HFFc6 (cell line): ENCODE measurements at regions not wholly inside any gene's neighbourhood (a gene's known extent, or its start where the extent isn't known, plus 50 kb on each side); places are given as distances from the start of the nearest gene placed in this dataset.

Source experiments
- DNase-seq: peaks from one replicate; pipeline ENCODE4 v3.0.0-alpha.2; 2018
- H3K27ac Mint-ChIP-seq: 2 replicates; pipeline ENCODE4 v1.8.0; 2020; ENCODE audit warnings: mild to moderate bottlenecking, mixed read lengths
- H3K27me3 Mint-ChIP-seq: 2 replicates; pipeline ENCODE4 v1.8.0; 2021; ENCODE audit warnings: mild to moderate bottlenecking, moderate library complexity, mixed read lengths; ENCODE audit not compliant: insufficient read depth
- H3K36me3 Mint-ChIP-seq: 2 replicates; pipeline ENCODE4 v1.8.0; 2021; ENCODE audit warnings: low read depth, mixed read lengths
- H3K4me1 Mint-ChIP-seq: 2 replicates; pipeline ENCODE4 v1.8.0; 2020; ENCODE audit warnings: low read depth, mixed read lengths
- H3K4me3 Mint-ChIP-seq: 2 replicates; pipeline ENCODE4 v1.8.0; 2020; ENCODE audit warnings: mild to moderate bottlenecking, moderate library complexity, mixed read lengths
- H3K9me3 Mint-ChIP-seq: 2 replicates; pipeline ENCODE4 v1.8.0; 2020; ENCODE audit warnings: mild to moderate bottlenecking, mixed read lengths
- TF ChIP-seq, protein P1 (sequence below): fragments of 200-600 bp; sonication (generic); IDR thresholded peaks from 2 replicates; pipeline ENCODE4 v1.5.0; 2021; ENCODE audit warnings: antibody characterized with exemption, mild to moderate bottlenecking

DNA sequence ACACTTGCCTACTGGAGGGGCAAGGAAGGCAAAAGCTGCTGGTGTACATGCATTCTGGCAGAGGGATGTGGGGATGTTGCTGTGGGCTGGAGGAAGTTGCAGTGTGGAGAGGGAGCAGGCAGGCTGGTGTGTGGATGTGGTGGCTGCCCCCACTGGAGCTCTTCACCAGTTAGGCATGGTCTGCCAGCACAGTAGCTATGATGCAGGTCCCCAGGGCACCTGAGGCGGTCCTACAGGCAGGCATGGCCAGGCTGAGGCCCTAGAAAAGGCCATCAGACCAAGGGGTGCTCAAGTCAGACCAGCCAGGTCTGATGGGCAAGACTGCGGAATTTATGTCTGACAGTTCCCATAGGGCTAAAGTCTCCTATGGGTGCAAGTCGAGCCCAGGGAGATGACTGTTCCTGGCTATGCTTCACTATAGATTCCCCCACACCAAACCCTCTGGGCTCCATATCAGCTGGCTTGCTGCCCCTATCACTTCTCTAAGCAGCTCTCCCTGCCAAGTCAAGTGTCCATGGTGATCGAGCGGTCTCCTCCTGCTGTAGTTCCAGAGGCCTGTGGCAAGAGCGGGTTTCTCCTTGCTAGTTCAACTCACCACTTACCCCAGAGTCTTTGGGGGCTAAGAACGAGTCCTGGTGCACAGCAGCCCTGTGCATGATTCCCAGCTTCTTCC lies 473.1 kb downstream of the TDRD3 start:
- no peaks in the 10 kb centered on the region for H3K27me3 Mint-ChIP-seq
- no peak for DNase-seq
- H3K27ac Mint-ChIP-seq = no peak overlapping the region
- H3K36me3 Mint-ChIP-seq = no peaks in the 10 kb centered on the region
- no peaks in the 10 kb centered on the region for H3K4me1 Mint-ChIP-seq
- no peak overlapping the region for H3K4me3 Mint-ChIP-seq
- H3K9me3 Mint-ChIP-seq = peaks cover 60% of the 10 kb centered on the region
- TF ChIP-seq, protein P1, sequence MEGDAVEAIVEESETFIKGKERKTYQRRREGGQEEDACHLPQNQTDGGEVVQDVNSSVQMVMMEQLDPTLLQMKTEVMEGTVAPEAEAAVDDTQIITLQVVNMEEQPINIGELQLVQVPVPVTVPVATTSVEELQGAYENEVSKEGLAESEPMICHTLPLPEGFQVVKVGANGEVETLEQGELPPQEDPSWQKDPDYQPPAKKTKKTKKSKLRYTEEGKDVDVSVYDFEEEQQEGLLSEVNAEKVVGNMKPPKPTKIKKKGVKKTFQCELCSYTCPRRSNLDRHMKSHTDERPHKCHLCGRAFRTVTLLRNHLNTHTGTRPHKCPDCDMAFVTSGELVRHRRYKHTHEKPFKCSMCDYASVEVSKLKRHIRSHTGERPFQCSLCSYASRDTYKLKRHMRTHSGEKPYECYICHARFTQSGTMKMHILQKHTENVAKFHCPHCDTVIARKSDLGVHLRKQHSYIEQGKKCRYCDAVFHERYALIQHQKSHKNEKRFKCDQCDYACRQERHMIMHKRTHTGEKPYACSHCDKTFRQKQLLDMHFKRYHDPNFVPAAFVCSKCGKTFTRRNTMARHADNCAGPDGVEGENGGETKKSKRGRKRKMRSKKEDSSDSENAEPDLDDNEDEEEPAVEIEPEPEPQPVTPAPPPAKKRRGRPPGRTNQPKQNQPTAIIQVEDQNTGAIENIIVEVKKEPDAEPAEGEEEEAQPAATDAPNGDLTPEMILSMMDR = no peak

DNA sequence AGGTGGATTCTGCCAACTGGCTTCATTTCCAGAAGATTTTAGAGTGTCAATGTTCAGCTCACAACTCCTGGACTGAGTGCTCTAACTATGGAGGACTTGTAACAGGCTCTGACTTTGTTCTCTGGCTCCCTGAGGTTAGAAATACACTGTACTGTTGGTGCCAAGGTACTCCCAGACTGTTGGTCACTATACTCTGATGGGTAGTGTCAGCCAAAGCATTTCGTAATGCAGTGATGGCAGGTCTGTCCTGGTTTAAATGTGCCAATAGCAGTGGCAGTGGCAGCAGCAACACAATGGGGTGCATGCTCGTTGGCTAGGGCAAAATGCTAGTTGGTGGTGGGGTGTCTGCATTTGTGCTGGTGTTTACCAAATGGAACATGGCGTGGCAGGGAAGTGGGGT lies 472.2 kb downstream of the TDRD3 start:
- no peaks in the 10 kb centered on the region for H3K4me1 Mint-ChIP-seq
- no peak overlapping the region for H3K27ac Mint-ChIP-seq
- TF ChIP-seq, protein P1 = no peak
- peaks cover 65% of the 10 kb centered on the region for H3K9me3 Mint-ChIP-seq
- H3K4me3 Mint-ChIP-seq = no peak overlapping the region
- no peak for DNase-seq
- no peaks in the 10 kb centered on the region for H3K27me3 Mint-ChIP-seq
- H3K36me3 Mint-ChIP-seq = no peaks in the 10 kb centered on the region

DNA sequence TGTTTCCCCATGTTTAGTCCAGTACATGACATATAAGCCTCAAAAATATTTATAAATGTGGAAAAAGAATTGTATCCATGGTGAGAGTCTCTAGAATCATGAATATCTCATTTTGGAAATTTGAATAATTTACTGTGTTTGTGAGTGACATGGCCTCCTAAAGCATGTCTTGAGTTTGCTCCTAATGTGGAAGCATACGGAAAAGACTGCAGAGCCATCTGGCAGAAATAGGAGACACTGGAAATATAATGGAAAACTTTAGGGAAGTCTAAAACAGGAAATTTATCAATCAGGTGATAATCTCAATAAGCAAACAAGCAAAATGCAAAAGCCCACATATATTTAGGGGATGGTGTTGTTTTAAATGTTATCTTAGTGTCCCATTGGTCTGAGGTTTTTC lies 465.0 kb downstream of the TDRD3 start:
- Mint-ChIP-seq H3K9me3 (peaks cover 53% of the 10 kb centered on the region), H3K36me3 (no peaks in the 10 kb centered on the region), H3K27ac (no peak overlapping the region), H3K4me1 (no peaks in the 10 kb centered on the region), H3K4me3 (no peak overlapping the region), H3K27me3 (no peaks in the 10 kb centered on the region)
- TF ChIP-seq, protein P1 = no peak
- DNase-seq = no peak

DNA sequence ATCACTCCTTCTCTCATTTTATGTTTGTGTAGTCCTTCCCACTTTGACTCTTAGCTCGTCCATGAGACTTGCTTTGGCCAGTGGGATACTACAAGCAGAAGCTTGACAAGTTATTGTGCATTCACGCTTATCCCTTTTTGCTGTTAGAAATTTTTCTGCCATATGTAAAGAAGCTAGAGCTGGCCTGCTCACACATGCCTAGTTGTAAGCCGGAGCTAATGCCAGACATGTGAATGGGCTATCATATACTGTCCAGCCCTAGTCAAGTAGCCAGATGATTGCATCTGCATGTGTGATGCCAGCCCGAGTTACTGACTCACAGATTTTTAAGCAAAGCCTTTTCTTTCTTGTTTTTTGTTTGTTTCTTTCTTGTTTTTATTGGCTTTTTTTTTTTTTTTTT lies 460.7 kb downstream of the TDRD3 start:
- no peaks in the 10 kb centered on the region for H3K36me3 Mint-ChIP-seq
- H3K9me3 Mint-ChIP-seq = peaks cover 52% of the 10 kb centered on the region
- no peak overlapping the region for H3K4me3 Mint-ChIP-seq
- no peak overlapping the region for H3K27ac Mint-ChIP-seq
- H3K4me1 Mint-ChIP-seq = no peaks in the 10 kb centered on the region
- TF ChIP-seq, protein P1 = no peak
- H3K27me3 Mint-ChIP-seq = no peaks in the 10 kb centered on the region
- DNase-seq = no peak

DNA sequence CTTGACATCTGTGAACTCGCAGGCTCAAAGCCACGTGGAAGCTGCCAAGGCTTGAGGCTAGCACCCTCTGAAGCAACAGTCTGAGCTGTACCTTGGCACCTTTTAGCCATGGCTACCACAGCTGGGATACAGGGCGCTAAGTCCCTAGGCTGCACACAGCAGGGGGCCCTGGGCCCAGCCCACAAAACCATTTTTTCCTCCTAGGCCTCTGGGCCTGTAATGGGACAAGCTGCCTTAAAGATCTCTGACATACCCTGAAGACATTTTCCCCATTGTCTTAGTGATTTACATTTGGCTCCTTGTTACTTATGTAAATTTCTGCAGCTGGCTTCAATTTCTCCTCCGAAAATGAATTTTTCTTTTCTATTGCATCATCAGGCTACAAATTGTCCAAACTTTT lies 455.9 kb downstream of the TDRD3 start:
- H3K27ac Mint-ChIP-seq = no peak overlapping the region
- no peaks in the 10 kb centered on the region for H3K4me1 Mint-ChIP-seq
- no peaks in the 10 kb centered on the region for H3K27me3 Mint-ChIP-seq
- H3K9me3 Mint-ChIP-seq = peaks cover 49% of the 10 kb centered on the region
- H3K36me3 Mint-ChIP-seq = no peaks in the 10 kb centered on the region; the same call in 1 of the 2 replicates
- H3K4me3 Mint-ChIP-seq = no peak overlapping the region
- TF ChIP-seq, protein P1 = no peak
- no peak for DNase-seq
